ENCODE measurements at regions not wholly inside any gene's neighbourhood (a gene's known extent, or its start where the extent isn't known, plus 50 kb on each side); places are given as distances from the start of the nearest gene placed in this dataset.
"Not testable (repeated sequence)": the region's sequence is repeated elsewhere in the genome, so short reads cannot be mapped to it uniquely, and the experiment has no call there.

GRCh38 chr6:142015463-142015862, 117.3 kb upstream of the GJE1 start:
- TF ChIP-seq YY1 (IDR thresholded peaks at IDR 0.05; ENCODE audit: insufficient read depth, insufficient read length); SUZ12 (IDR thresholded peaks at IDR 0.05; ENCODE audit: extremely low read depth, insufficient read depth, insufficient read length): not testable (repeated sequence)
